Testis (tissue), 2 donors: ENCODE measurements at regions not wholly inside any gene's neighbourhood (a gene's known extent, or its start where the extent isn't known, plus 50 kb on each side); places are given as distances from the start of the nearest gene placed in this dataset.

Experiments
- CTCF ChIP-seq, 3 experiments: fragments of 450-650 bp in 2 of 3; fragments of 200-600 bp in 1 of 3; sonication (generic) in 1 of 3; IDR thresholded peaks; one replicate each; pipeline ENCODE4 v1.5.1; 2016 to 2019; ENCODE audit warnings: antibody characterized with exemption in 3 of 3, mild to moderate bottlenecking in 2 of 3, moderate library complexity in 1 of 3
- POLR2A ChIP-seq: fragments of 450-650 bp; IDR thresholded peaks from one replicate; pipeline ENCODE4 v1.6.1; 2017; ENCODE audit warnings: antibody characterized with exemption, mild to moderate bottlenecking, moderate library complexity

GRCh38 chr13:107095876-107096275 lies 527.9 kb upstream of the ARGLU1 start:
- TF ChIP-seq POLR2A (no peak), CTCF (IDR thresholded peaks at IDR 0.05) (no peak)
